ENCODE measurements at regions not wholly inside any gene's neighbourhood (a gene's known extent, or its start where the extent isn't known, plus 50 kb on each side); places are given as distances from the start of the nearest gene placed in this dataset.

DNA sequence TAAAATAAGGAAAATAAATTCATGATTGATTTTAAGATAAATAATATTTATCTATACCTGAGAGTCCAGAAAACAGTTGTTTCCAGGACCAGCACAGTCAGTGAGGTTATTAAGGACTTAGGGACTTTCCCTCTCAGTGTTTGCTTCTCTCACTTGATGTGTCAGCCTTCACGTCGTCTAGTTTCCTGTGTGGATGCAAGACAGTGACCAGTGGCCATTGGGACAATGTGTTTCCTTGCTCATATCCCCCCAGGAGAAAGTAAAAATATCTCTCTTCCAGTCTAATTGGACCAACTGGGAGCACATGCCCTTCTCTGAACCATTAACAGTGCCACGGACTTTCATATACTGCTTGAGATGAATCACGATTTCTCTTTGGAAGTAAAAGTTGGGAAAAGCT is 157.8 kb upstream of the CTNNB1 start:
- no peak for DNase-seq (ENCODE audit: low spot score)

DNA sequence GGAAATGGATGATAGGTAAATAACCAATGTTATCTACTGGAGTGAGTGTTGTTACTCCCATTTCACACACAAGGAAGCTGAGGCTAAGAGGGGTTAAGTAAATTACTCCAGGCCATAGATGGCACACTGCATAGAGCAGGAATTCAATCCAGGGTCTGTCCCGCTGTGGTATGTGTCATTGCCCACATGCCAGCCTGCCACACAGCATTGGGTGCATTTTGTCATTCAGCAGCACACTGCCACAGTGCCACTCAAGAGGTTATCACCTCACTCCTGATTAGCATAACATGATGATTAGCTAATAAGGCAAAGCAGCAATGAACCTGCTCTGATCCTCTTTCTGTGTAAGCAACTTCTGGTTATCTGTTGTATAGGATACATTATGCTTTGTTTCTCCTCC is 157.4 kb upstream of the CTNNB1 start:
- DNase-seq (ENCODE audit: low spot score): no peak

DNA sequence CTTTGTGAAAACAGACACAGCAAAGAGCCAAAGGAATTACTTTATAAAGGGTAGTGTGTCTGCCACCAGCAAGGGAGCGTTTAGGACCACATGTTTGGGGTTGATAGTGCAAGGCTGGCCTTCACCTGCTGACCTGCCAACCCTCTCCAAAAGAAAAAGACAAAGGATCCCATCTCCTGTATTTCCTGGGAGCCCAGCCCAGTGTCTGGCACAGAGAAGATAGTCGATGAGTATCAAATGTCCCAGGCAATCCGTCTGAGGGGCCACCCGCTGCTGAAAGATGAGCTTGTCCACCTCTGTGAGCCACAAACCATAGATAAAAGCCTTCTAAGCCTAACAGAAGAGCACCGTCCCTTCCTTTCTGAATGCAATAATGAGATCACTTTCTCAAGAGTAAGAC is 154.8 kb upstream of the CTNNB1 start:
- no peak for DNase-seq (ENCODE audit: low spot score)

DNA sequence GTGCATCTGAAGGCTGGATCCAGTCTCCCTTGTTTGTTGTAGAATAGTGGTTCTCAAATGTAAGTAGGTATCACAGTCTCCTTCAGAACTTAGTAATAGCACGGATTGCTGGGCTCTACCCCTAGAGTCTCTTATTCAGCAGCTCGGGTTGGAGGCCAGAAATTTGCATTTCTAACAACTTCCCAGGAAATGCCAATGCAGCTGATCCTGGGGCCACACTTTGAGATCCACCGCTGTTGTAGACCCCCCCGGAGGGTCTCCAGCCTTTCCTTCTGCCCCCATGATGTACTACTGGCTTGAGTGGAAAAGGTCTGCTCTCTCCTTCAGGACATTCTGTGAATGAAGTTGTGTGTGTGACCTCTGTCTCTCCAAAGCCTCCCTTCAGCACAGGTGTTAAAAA is 153.8 kb upstream of the CTNNB1 start:
- no peak for DNase-seq (ENCODE audit: low spot score)

DNA sequence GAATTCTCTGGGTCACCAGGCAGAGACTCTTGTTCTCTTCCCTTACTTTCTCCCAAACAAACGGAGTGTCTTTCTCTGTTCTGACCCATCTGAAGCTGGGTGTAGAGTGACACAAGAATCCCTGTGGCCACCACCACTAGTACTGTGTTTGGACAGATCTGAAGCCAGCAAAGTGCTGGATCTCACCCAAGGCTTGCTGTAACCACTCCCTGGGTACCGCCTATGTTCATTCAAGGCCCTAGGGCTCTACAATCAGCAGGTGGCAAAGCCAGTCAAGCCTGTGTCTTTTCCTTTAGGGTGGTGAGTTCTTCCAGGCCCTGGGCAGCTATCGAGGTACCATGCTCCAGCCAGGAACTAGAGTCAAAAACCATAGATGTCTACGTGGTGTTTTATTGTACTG is 149.2 kb upstream of the CTNNB1 start:
- no peak for DNase-seq (ENCODE audit: low spot score)

DNA sequence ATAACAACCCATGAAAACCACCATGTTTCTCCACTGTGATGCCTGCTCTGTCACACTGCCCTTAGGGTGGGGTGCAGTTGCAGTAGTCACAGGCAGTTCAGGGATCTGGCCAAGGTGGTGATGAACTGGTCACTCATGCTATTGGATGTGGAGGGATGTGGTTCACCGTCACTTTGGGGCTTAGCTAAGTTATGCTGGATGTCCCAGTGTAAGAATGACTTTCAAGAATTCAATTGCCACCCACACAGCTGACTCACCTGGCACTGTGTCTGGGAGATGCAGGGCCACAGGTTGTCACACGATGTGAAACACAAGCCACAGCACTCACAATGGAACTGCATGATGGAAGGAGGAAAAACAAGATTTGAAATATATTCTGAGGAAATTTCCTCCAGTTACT is 146.1 kb upstream of the CTNNB1 start:
- DNase-seq (ENCODE audit: low spot score): no peak

DNA sequence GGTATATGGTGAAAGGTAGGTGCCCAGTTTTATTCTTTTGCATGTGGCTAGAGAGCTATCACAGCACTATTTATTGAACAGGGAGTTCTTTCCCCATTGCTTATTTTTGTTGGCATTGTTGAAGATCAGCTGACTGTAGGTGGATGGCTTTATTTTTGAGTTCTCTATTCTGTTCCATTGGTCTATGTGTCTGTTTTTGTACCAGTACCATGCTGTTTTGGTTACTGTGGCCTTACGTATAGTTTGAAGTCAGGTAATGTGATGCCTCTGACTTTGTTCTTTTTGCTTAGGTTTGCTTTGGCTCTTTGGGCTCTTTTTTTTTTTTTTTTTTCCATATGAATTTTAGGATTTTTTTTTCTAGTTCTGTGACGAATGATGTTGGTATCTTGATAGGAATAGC is 139.2 kb upstream of the CTNNB1 start:
- no peak for DNase-seq (ENCODE audit: low spot score)

DNA sequence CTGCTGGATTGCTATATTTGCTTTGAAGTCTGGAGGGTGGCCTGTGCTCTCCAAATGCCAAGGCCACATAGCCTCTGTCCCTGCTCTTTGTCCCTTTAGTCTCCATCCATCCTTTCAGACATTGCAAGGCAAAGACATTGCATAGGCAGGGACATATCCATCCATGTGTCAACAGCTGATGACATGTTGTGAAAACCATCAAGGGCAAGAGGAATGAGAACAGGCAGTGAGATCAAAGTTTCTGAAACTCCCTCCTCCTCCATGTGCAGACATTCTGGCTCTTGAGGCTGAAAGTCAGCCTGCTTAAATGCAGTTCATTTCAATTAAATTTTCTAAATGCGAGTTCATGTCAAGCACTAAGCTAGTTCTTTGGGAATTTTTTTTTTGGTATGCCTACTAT is 135.2 kb upstream of the CTNNB1 start:
- DNase-seq (ENCODE audit: low spot score): no peak

DNA sequence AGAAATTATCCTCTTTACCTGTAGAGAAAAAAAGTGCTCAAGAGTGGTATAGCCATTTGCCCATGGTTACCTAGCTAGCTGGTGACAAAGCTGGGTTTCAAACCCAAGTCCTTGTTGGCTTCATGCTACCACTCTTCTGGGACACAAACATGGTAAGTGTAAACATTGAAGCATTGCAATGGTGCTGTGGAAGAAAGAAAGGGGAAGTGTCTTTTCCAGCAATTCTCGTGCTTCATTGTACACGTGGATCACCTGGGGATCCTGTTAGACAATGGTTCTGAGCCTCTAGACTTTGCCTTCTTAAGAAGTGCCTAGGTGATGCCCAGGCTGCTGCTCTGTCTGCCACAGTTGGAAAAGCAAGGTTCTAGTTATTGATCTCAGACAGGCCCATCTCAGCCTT is 134.8 kb upstream of the CTNNB1 start:
- DNase-seq (ENCODE audit: low spot score): no peak

DNA sequence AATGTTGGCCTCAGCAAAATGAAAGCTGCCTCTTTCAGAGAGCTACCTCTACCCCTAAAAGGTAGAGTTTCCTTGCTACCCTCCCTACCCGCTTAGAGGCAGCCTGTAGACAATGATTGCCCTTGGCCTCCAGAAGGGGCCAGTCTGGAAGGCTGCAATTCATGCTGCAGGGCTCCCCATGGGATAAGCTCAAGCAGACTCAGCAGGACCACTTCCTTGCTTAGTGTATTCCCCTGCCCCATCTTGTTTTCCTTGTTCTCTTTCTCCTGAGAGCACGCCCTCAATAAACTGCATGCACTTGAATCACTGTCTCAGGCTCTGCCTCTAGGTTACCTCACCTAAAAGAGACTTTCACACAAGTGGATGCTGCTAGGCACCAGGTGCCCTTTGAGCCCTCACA is 134.0 kb upstream of the CTNNB1 start:
- DNase-seq (ENCODE audit: low spot score): no peak

DNA sequence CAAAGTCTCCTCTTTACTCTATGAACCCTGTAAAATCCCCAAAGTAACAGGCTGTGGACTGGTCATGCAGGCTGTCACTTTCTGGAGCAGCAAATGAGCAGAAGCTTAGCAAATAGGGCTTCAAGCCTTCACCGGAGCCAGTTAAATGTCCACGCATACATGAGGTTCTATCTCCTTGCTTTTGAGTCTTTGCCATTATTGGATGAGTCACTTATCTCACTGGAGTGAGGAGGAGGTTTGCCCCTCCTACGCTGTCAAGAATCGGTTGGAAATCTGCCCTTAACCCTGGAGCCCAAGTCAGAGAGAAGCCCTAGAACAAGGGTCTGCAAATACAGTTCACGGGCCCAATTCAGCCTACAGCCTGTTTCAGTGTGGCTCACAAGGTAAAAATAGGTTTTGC is 126.1 kb upstream of the CTNNB1 start:
- no peak for DNase-seq (ENCODE audit: low spot score)

DNA sequence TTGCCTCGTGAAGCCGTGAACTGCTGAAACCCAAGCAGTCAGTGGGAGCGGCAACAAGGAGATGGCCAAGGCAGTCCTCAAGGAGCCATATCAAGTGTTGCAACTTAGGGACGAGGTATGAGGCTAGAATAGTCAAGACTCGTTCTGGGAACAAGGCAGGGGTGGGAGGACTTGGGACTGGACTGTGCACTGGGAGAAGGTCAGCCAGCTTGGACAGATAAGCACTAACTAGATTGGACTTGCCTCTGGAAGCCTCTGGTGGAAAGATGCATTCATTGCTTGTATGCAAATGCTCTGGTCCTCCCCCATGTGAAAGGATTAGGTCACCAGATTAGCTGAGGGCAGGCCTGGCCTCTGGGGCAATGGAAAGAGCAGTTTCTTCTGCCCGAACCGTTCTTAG is 123.3 kb upstream of the CTNNB1 start:
- peak; percentile 42 for DNase-seq (ENCODE audit: low spot score)

DNA sequence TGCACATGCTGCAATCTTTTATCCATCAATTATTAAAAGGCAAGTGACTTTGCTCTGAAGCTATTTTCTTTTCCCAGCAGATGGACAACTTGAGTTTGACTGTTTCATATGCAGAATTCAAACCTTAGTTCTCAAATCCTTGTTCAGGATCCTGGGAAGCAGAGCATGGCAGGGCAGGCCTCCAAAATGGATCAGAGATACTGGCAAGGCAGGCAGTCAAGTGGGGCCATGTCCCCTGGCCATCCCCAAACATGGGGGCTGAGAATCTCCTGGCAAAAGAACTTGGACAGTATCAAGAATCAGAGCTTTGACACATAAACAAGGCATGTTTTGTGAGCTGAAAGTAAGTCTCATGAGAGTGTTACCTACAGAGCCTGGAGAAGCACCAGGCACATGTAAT is 122.9 kb upstream of the CTNNB1 start:
- no peak for DNase-seq (ENCODE audit: low spot score)

DNA sequence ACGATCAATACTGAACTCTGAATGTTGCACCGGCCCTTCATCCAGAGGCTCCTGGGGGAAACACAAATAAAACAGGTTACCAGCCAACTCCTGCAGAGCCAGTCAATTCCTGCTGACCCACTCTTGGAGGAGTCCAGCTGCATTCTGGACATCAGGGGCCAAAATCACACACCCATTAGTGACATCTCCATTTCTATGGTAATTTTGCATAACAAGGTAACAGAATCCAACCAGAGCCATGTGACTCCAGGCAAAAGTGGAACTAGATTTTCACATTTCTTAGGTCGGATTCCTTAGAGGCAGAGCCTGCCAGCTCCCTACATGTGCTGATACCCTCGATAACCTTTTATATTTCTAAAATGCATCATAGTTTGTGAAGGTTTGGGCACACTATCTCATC is 119.2 kb upstream of the CTNNB1 start:
- DNase-seq (ENCODE audit: low spot score): no peak

DNA sequence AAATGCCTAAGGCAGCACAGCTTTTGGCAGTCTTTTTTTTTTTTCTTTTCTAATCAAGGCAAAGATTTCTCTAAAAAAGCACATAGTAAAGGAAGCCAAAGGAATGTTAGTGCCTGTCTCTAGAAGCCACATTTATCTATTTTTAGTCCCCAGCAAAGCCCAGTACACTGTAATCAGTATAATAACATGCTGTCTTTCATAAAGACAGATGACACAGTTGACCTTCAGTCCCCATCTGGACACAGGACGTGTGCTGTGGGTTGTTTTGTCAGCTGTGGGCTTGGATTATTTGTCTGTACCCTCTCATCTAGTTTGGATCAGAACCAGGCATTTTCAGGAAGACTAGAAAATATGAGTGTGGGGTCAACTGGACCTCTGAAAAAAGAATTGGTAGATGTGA is 110.4 kb upstream of the CTNNB1 start:
- no peak for DNase-seq (ENCODE audit: low spot score)

DNA sequence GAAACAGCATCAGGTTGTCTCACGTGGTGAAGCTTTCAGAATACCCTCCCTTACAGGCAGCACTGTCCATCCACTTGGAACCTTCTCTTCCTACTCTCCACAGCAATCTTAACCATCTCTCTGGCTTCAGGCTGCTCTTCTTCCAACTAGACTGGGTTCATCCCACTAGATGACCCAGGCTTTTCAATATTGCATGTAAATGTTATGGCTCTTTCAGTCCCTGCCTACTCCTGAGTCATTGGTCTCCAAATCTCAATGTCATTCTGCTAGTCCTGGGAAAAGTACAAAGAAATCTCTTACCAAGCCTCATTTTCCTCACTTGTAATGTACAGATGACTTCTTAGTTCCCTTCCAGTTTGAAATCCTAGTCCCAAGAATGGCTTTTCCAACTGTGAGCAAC is 109.7 kb upstream of the CTNNB1 start:
- DNase-seq (ENCODE audit: low spot score): no peak

DNA sequence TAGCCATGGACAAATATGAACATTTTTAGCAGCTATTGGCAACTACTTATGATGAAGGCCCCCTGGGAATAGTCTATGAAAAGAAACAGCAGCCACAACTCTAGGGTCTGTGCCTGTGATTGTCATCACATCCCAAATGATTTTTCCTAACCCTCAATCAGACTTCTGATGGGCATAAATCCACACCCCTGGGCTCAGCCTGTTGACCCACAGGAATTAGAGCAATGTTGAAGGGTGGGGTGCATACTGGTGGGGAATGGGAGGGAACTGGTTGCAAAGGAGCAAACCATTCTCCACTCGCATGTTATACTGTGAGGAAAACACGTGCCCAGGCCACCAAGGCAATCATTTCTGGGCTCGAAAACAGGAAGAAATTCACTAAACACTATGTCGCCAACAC is 106.5 kb upstream of the CTNNB1 start:
- DNase-seq (ENCODE audit: low spot score): no peak

DNA sequence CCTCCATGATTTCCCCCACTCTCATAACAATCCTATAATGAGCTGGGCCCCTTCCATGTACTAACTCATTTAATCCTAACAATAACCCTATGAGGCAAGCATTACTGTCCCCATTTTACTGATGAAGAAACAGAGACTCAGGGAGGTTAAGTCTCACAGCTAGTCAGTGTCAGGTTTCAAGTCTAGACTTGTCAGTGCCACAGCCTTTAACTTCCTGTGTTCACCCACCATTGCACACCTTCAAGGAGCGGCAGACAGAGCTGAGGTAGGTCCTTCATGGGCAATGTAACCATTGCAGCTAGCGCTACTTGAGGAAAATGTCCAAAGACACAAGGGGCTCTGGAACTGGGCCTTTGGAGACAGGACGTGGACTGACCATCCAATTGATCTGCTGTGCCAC is 105.8 kb upstream of the CTNNB1 start:
- DNase-seq (ENCODE audit: low spot score): no peak

DNA sequence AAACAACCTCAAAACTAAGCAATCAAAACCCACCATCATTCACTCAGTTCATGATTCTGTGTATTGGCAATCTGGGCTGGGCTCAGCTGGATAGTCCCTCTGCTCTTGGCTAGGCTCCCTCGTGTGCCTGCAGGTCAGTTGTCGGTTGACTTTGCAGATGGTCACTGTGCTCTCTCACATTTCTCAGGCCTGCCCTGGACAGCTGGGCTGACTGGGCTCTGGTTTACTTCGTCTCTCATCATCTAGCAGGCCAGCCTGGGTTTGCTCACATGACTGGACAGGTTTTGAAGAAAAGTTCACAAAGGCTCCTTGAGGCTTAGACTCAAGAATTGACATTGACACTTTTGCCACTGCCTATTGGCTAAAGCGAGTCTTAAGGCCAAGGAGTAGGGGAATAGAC is 105.0 kb upstream of the CTNNB1 start:
- no peak for DNase-seq (ENCODE audit: low spot score)

DNA sequence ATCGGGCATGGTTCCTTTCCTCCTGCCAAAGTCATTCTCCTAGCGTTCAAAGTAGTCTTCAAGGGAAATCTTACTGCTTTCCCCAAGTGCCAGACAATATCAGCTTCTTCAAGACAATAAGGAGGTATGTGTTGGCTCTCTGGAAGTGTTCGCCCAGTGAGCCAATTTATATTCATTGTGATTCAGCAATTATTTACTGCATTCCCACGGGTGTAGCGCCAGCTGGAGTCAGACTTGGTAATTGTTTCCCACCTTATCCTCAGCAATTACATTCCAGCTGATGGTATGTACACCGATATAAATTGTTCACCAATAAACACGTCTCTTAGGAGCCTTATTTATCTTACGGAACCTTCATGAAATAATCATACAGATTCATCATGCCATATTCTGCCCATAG is 103.6 kb upstream of the CTNNB1 start:
- no peak for DNase-seq (ENCODE audit: low spot score)

DNA sequence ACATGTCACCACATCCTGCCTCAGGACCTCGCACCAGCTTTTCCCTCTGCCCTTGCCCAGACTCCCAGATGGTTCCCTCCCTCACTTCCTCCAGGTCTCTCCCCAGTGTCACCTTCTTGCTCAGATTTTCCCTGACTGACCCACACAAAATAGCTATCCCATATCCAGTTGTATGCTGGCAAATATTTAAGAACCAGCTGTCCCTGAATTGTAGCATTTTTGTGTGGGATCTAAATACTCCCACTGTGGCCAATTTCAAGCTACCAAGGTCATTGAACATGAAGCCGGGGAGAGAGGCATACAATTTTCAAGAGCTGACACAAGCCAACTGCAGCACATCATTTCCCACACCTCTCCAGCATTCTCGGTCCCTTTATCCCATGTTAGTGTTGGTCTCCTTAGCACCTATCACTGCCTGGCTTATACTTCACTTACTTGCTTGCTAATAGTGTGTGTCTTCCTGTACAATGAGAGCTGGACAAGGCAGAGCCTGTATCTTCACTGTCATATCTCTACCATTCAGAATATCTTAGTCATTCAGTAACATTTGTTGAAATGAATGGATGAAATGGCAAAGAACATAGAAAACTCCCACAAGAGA is 101.3 kb upstream of the CTNNB1 start:
- DNase-seq (ENCODE audit: low spot score): no peak

DNA sequence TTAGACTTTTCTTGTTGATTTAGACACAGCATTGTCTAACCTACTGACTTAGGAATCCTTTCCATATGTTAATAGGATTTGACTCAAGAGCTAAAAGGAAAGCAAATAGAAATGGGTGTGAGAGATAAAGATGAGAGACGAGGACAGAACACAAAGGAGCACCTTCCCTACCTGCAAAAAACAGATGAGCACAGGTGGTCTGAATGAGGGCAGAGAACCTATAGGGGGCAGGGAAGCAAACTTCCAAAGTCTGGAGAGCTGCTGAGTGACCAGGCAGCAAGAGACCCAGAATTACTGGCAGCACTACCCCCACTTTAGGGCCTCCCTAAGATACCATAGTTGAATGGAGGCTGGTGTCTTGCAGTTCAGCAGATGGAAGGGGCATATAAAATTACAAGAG is 98.1 kb upstream of the CTNNB1 start:
- DNase-seq (ENCODE audit: low spot score): no peak

DNA sequence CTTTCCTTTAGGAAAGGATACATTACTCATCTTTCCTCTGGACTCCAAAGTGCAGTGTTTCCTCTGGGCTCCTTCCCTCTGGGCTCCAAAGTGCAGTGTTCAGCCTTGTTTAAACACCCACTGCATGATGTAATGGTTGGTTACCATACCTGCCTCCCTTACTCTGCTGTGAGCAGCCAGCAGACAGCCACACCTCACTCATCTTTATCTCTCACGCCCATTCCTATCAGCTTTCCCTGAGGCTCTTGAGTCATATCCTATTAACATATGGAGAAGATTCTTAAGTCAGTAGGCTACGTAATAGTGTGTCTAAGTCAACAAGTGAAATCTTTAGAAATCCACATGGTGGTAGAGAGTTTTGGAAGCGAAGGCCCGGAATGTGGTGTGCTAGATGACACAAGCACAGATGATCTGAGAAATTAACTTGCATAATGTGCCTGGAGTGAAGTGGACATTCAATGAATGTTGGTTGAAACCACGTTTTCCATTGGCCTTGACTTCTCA is 97.2 kb upstream of the CTNNB1 start:
- no peak for DNase-seq (ENCODE audit: low spot score)

DNA sequence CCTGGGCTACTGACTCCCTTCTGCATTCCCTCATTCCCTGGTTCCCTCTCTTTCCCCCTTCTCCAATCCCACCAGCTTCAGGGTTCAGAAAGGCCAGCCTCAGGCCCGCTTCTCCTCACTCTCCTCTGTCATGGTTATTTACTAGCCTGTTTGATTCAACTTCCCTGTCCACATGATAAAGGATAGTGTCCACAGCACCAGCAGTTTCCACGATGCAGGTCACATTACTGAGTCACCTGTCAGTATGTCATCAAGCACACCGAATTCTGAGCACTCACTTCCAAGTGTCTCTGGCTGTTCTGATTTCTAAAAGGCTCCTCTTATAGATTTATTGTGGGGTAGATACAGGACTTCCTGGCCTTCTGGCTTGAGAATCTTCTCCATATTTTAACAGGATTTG is 96.6 kb upstream of the CTNNB1 start:
- no peak for DNase-seq (ENCODE audit: low spot score)

DNA sequence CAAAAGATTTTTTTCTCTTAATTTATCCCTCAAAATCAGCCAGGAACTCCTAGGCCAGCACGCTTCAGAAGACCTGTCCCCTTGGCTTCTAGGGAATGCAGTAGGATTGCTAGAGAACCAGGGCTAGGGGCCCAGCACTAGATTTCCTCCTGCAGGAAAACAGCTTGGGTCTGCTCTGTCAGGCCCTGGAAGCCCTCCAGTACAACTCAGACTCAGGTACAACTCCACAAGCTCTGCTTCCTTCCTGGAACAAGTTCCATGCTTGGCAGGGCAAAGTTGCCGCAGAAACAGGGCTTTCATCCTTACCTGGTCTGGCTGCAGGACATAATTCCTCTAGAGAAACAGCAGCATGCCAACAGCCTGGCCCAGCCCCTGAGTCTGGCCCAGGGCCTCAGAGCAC is 96.1 kb upstream of the CTNNB1 start:
- DNase-seq (ENCODE audit: low spot score): no peak
